OCI-LY7 (cell line): ENCODE measurements at regions not wholly inside any gene's neighbourhood (a gene's known extent, or its start where the extent isn't known, plus 50 kb on each side); places are given as distances from the start of the nearest gene placed in this dataset.

ENCODE experiments used
- BruUV-seq: library from RNA; stranded (reverse); fragments of 400-500 nt; replicated peaks from 2 replicates; lab custom pipeline; 2021; lab: Mats Ljungman, UMichigan
- CTCF ChIA-PET: fragments of 300-600 bp; sonication (Branson Sonifier 250); formaldehyde crosslinking; loops from one replicate; lab custom pipeline; 2022; ENCODE audit warnings: antibody characterized with exemption; ENCODE audit not compliant: unreplicated experiment; lab: Charles Lee
- POLR2A ChIA-PET: fragments of 300-600 bp; sonication (Branson Sonifier 250); formaldehyde crosslinking; loops from one replicate; lab custom pipeline; 2022; ENCODE audit warnings: antibody characterized with exemption; lab: Charles Lee
- DNase-seq: peaks from one replicate; pipeline ENCODE4 v3.0.0-alpha.2; 2015; ENCODE audit warnings: low spot score
- H2AFZ ChIP-seq: fragments of 200-600 bp; sonication (generic), shearing (Covaris generic); 2 replicates; pipeline ENCODE4 v1.6.1; 2014; ENCODE audit warnings: mild to moderate bottlenecking, antibody characterized with exemption, low read length, moderate library complexity
- H3K27ac ChIP-seq: fragments of 200-600 bp; sonication (generic); 2 replicates; pipeline ENCODE4 v1.5.1; 2014; ENCODE audit warnings: mixed run types, low read depth, mild to moderate bottlenecking, moderate library complexity, low read length, inconsistent platforms; ENCODE audit not compliant: poor library complexity, severe bottlenecking
- H3K36me3 ChIP-seq: fragments of 200-600 bp; sonication (generic); 2 replicates; pipeline ENCODE4 v1.6.1; 2014; ENCODE audit warnings: mild to moderate bottlenecking, antibody characterized with exemption, low read length, moderate library complexity, mixed read lengths; ENCODE audit not compliant: insufficient read depth
- H3K4me1 ChIP-seq: fragments of 200-600 bp; sonication (generic); 2 replicates; pipeline ENCODE4 v1.5.1; 2014; ENCODE audit warnings: mild to moderate bottlenecking, low read length; ENCODE audit not compliant: insufficient read depth, poor library complexity, severe bottlenecking
- H3K4me2 ChIP-seq: fragments of 200-600 bp; sonication (generic); 2 replicates; pipeline ENCODE4 v1.6.1; 2014; ENCODE audit warnings: mild to moderate bottlenecking, low read length
- H3K4me3 ChIP-seq: fragments of 200-600 bp; sonication (generic); 2 replicates; pipeline ENCODE4 v1.5.1; 2014; ENCODE audit warnings: mild to moderate bottlenecking, low read depth, low read length; ENCODE audit not compliant: poor library complexity, severe bottlenecking
- H3K79me2 ChIP-seq: fragments of 200-600 bp; sonication (generic); 2 replicates; pipeline ENCODE4 v1.6.1; 2016; ENCODE audit warnings: low read depth, mild to moderate bottlenecking, low read length, moderate library complexity, mixed read lengths; ENCODE audit not compliant: insufficient read depth
- H3K9me2 ChIP-seq: fragments of 200-600 bp; sonication (generic); 2 replicates; pipeline ENCODE4 v1.6.1; 2016; ENCODE audit warnings: mild to moderate bottlenecking, low read length, mixed read lengths; ENCODE audit not compliant: insufficient read depth
- H3K9me3 ChIP-seq: fragments of 200-600 bp; sonication (generic); 2 replicates; pipeline ENCODE4 v1.6.1; 2014; ENCODE audit warnings: mild to moderate bottlenecking, mixed run types, low read length, mixed read lengths
- H4K20me1 ChIP-seq: fragments of 200-600 bp; sonication (generic); 2 replicates; pipeline ENCODE4 v1.6.1; 2014; ENCODE audit warnings: mild to moderate bottlenecking, antibody characterized with exemption, low read length, moderate library complexity, mixed read lengths; ENCODE audit not compliant: insufficient read depth
- EZH2phosphoT487 ChIP-seq: fragments of 200-600 bp; sonication (generic); IDR thresholded peaks from 2 replicates; pipeline ENCODE4 v1.6.1; 2018; ENCODE audit warnings: low read depth, borderline replicate concordance, mild to moderate bottlenecking, mixed run types, antibody characterized with exemption, low read length, moderate library complexity, mixed read lengths
- intact Hi-C: fragments of 100-400 bp; cut with micrococcal nuclease; formaldehyde crosslinking; loops from one replicate; pipeline ENCODE4 v1.10.0; 2022; ENCODE audit not compliant: unreplicated experiment
- TF ChIP-seq, protein P1 (sequence below): fragments of 200-600 bp; sonication (generic); conservative IDR thresholded peaks from 2 replicates; pipeline ENCODE4 v1.5.1; 2014; ENCODE audit warnings: mild to moderate bottlenecking, antibody characterized with exemption, low read length, moderate library complexity, mixed read lengths

DNA sequence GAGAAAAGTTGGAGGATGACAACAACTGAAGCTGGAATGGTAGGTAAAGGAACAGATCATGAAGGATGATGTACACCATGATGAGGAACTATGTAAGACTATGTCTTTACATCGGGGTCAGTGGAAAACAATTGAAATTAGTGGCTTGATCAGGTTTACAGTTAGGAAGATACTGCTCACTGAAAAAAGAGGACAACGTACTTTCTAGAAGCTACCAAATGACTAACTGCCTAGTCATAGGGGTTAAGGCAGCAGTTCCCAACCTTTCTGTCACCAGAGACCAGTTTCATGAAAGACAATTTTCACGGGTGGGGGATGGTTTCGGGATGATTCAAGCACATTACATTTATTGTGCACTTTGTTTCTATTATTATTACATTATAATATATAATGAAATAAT, 91.6 kb upstream of the ANKRD1 start:
- no peaks in the 10 kb centered on the region for H3K79me2 ChIP-seq
- intact Hi-C loops: no loop called here
- ChIA-PET CTCF (no interaction called here), POLR2A (interaction anchor here (0.6 to 1.0 kb wide), 2 partner anchors 10 to 100 kb away, joined by 3 read pairs; no protein-coding TSS in a partner anchor)
- H3K9me2 ChIP-seq: no peaks in the 10 kb centered on the region
- DNase-seq: no peak
- no TSS peak for BruUV-seq
- no peak overlapping the region for H3K27ac ChIP-seq
- H3K36me3 ChIP-seq: no peaks in the 10 kb centered on the region
- TF ChIP-seq, protein P1, sequence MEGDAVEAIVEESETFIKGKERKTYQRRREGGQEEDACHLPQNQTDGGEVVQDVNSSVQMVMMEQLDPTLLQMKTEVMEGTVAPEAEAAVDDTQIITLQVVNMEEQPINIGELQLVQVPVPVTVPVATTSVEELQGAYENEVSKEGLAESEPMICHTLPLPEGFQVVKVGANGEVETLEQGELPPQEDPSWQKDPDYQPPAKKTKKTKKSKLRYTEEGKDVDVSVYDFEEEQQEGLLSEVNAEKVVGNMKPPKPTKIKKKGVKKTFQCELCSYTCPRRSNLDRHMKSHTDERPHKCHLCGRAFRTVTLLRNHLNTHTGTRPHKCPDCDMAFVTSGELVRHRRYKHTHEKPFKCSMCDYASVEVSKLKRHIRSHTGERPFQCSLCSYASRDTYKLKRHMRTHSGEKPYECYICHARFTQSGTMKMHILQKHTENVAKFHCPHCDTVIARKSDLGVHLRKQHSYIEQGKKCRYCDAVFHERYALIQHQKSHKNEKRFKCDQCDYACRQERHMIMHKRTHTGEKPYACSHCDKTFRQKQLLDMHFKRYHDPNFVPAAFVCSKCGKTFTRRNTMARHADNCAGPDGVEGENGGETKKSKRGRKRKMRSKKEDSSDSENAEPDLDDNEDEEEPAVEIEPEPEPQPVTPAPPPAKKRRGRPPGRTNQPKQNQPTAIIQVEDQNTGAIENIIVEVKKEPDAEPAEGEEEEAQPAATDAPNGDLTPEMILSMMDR: no peak
- TF ChIP-seq EZH2phosphoT487: no peak
- H3K4me3 ChIP-seq: no peak overlapping the region
- H2AFZ ChIP-seq: no peak overlapping the region
- no peaks in the 10 kb centered on the region for H3K9me3 ChIP-seq
- H3K4me1 ChIP-seq: no peaks in the 10 kb centered on the region
- H4K20me1 ChIP-seq: no peaks in the 10 kb centered on the region
- H3K4me2 ChIP-seq: no peak overlapping the region

DNA sequence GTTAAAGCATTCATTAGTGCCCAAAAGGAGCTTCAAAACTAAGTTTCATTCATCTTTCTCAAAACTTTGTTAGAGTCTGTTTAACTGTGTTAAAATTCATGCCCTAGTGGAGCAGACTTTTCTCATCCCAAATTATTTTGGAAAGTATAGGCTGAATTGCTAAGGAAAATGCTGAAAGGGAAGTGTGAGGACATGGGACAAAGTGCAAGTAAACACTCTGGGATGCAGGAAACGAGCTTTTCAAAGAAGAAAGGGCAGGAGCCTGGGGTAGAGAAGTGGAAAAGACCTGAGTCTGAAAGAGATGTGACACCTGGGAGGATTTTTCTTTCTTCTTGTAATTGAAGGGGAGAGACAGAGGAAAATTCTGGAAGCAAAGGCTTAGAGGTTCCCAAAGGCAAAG, 93.1 kb upstream of the ANKRD1 start:
- no peak overlapping the region for H3K4me2 ChIP-seq
- no peaks in the 10 kb centered on the region for H3K9me3 ChIP-seq
- H3K27ac ChIP-seq: no peak overlapping the region
- TF ChIP-seq, protein P1: no peak
- no peak for TF ChIP-seq EZH2phosphoT487
- no peaks in the 10 kb centered on the region for H3K4me1 ChIP-seq
- no peak overlapping the region for H3K4me3 ChIP-seq
- H3K79me2 ChIP-seq: no peaks in the 10 kb centered on the region
- DNase-seq: no peak
- H3K9me2 ChIP-seq: no peaks in the 10 kb centered on the region
- H2AFZ ChIP-seq: no peak overlapping the region
- intact Hi-C loops: no loop called here
- BruUV-seq: no TSS peak
- ChIA-PET CTCF (no interaction called here), POLR2A (interaction anchor here (0.6 to 1.4 kb wide), 3 partner anchors 100 to 285 kb away, joined by 3 to 4 read pairs (median 3); no protein-coding TSS in a partner anchor)
- H3K36me3 ChIP-seq: no peaks in the 10 kb centered on the region
- no peaks in the 10 kb centered on the region for H4K20me1 ChIP-seq

DNA sequence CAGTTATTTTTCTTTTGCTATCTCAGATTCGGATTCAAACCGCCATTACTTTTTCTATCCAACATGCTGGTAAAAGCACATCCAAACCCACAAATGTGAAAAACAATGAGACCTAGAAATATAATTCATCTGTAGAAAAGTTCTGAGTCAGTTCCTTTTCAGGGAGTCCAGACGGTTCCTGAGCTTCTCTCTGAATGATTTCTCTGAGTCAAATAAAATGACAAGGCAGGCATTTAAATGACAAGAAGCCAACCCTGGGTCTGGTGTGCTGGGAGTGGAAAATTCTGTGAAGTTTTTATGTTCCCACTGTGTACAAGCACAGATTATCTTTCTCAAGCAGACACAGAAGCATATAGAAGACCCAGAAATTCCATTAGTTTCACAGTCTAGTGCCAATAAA, 96.3 kb upstream of the ANKRD1 start:
- intact Hi-C loops: no loop called here
- ChIA-PET POLR2A (no interaction called here), CTCF (no interaction called here)
- H3K4me3 ChIP-seq: no peak overlapping the region
- H2AFZ ChIP-seq: no peak overlapping the region
- no peak overlapping the region for H3K27ac ChIP-seq
- H3K36me3 ChIP-seq: no peaks in the 10 kb centered on the region
- TF ChIP-seq, protein P1: no peak
- no peak for TF ChIP-seq EZH2phosphoT487
- no peak overlapping the region for H3K4me2 ChIP-seq
- DNase-seq: no peak
- H3K4me1 ChIP-seq: no peaks in the 10 kb centered on the region
- no peaks in the 10 kb centered on the region for H3K9me2 ChIP-seq
- no peaks in the 10 kb centered on the region for H4K20me1 ChIP-seq
- H3K9me3 ChIP-seq: no peaks in the 10 kb centered on the region
- no peaks in the 10 kb centered on the region for H3K79me2 ChIP-seq
- BruUV-seq: no TSS peak
